HepG2 (cell line): ENCODE measurements at regions not wholly inside any gene's neighbourhood (a gene's known extent, or its start where the extent isn't known, plus 50 kb on each side); places are given as distances from the start of the nearest gene placed in this dataset.

Experiments used
- ATAC-seq: fragments of 200-7000 bp; cut with Tn5 transposase; 3 replicates; pipeline ENCODE4 v1.9.1; 2020; ENCODE audit warnings: mild to moderate bottlenecking, moderate library complexity
- BruUV-seq: library from RNA; stranded (reverse); fragments of 400-500 nt; replicated peaks from 2 replicates; lab custom pipeline; 2021; lab: Mats Ljungman, UMichigan
- CTCF ChIA-PET: fragments of 300-600 bp; formaldehyde crosslinking; extraction: SDS; loops from one replicate; lab custom pipeline; 2021; ENCODE audit warnings: low total read pairs, inconsistent platforms, low intra/inter-chr PET ratio; lab: Yijun Ruan, JAX
- POLR2A ChIA-PET: fragments of 350-600 bp; sonication (Branson Sonifier 250); formaldehyde crosslinking; loops from one replicate; lab custom pipeline; 2020; ENCODE audit warnings: antibody characterized with exemption, inconsistent platforms; lab: Yijun Ruan, JAX
- DNase-seq: peaks from one replicate; pipeline ENCODE4 v3.0.0-alpha.2; 2015; ENCODE audit warnings: low spot score
- FAIRE-seq: peaks from 3 replicates; lab custom pipeline; 2011; peaks lifted over from hg19 to GRCh38; lab: Jason Lieb, UNC
- H2AFZ ChIP-seq: one replicate; pipeline ENCODE4 v1.6.1; 2011; ENCODE audit warnings: low read length, inconsistent platforms
- H3K27ac ChIP-seq: fragments of 300-600 bp; 3 replicates; pipeline ENCODE4 v1.8.0; 2011; ENCODE audit warnings: mixed run types, mild to moderate bottlenecking, mixed read lengths, low read length, inconsistent platforms; ENCODE audit not compliant: insufficient read depth; ENCODE audit errors: extremely low read length
- H3K27me3 ChIP-seq, 2 experiments: fragments of 200-600 bp in 1 of 2; 2 replicates in 1 of 2; 3 replicates in 1 of 2; pipeline versions ENCODE4 v1.6.0 to v1.8.0; 2011; ENCODE audit warnings: low read length in 2 of 2, mild to moderate bottlenecking in 2 of 2, moderate library complexity in 2 of 2, inconsistent platforms in 1 of 2; ENCODE audit not compliant: insufficient read depth in 2 of 2, control insufficient read depth in 1 of 2
- H3K36me3 ChIP-seq, 2 experiments: fragments of 200-600 bp in 1 of 2; replicated peaks in 1 of 2; 2 replicates in 1 of 2; 3 replicates in 1 of 2; pipeline versions ENCODE4 v1.5.1 to v1.8.0; 2011; ENCODE audit warnings: low read length in 2 of 2, inconsistent platforms in 1 of 2; ENCODE audit not compliant: insufficient read depth in 2 of 2, control insufficient read depth in 1 of 2
- H3K4me1 ChIP-seq: 2 replicates; pipeline ENCODE4 v1.5.1; 2012; ENCODE audit warnings: low read length, inconsistent platforms; ENCODE audit not compliant: insufficient read depth
- H3K4me2 ChIP-seq: 2 replicates; pipeline ENCODE4 v1.6.0; 2011; ENCODE audit warnings: low read depth, low read length, inconsistent platforms
- H3K4me3 ChIP-seq, 3 experiments: fragments of 200-600 bp in 1 of 3; sonication (generic), shearing (Covaris generic) in 1 of 3; replicated peaks in 1 of 3; 2 replicates each; pipeline ENCODE4 v1.5.1; 2011 to 2016; ENCODE audit warnings: low read length in 3 of 3, inconsistent platforms in 2 of 3, low read depth in 2 of 3, mild to moderate bottlenecking in 2 of 3, control low read depth in 1 of 3, mixed read lengths in 1 of 3; ENCODE audit not compliant: insufficient read depth in 1 of 3
- H3K79me2 ChIP-seq: one replicate; pipeline ENCODE4 v1.6.1; 2011; ENCODE audit warnings: low read length, inconsistent platforms; ENCODE audit not compliant: insufficient read depth
- H3K9ac ChIP-seq: 2 replicates; pipeline ENCODE4 v1.6.0; 2011; ENCODE audit warnings: mild to moderate bottlenecking, low read depth, low read length, inconsistent platforms; ENCODE audit not compliant: insufficient read depth
- H3K9me3 ChIP-seq: 2 replicates; pipeline ENCODE4 v1.5.1; 2012; ENCODE audit warnings: mild to moderate bottlenecking, low read length
- H4K20me1 ChIP-seq: 2 replicates; pipeline ENCODE4 v1.6.0; 2011; ENCODE audit warnings: inconsistent platforms, mild to moderate bottlenecking, low read length, moderate library complexity; ENCODE audit not compliant: insufficient read depth
- ERF ChIP-seq: IDR thresholded peaks from 2 replicates; pipeline ENCODE4 v1.6.1; 2018; ENCODE audit warnings: missing biosample characterization, missing genetic modification reagents
- FOXJ3 ChIP-seq: sonication (generic); formaldehyde crosslinking; IDR thresholded peaks from 2 replicates; pipeline ENCODE4 v1.4.0; 2020; ENCODE audit warnings: missing genetic modification reagents, mild to moderate bottlenecking, borderline replicate concordance
- GATAD2A ChIP-seq: IDR thresholded peaks from 2 replicates; pipeline ENCODE4 v1.6.1; 2016
- GZF1 ChIP-seq: sonication (generic); formaldehyde crosslinking; IDR thresholded peaks from 2 replicates; pipeline ENCODE4 v1.5.1; 2020; ENCODE audit warnings: mild to moderate bottlenecking, missing genetic modification reagents
- HNF4G ChIP-seq, 2 experiments: sonication (generic) in 1 of 2; formaldehyde crosslinking in 1 of 2; IDR thresholded peaks; 2 replicates each; pipeline versions ENCODE4 v1.4.0 to v1.6.1; 2011 to 2020; ENCODE audit warnings: borderline replicate concordance in 2 of 2, low read depth in 2 of 2, mild to moderate bottlenecking in 2 of 2, low read length in 1 of 2, missing genetic modification reagents in 1 of 2, moderate library complexity in 1 of 2
- MATR3 ChIP-seq: sonication (generic); formaldehyde crosslinking; IDR thresholded peaks from 2 replicates; pipeline ENCODE4 v1.4.0; 2020; ENCODE audit warnings: missing genetic modification reagents
- MIER3 ChIP-seq: IDR thresholded peaks from 2 replicates; pipeline ENCODE4 v1.6.1; 2016; ENCODE audit warnings: missing compliant biosample characterization, borderline replicate concordance
- MYC ChIP-seq: sonication (generic); formaldehyde crosslinking; IDR thresholded peaks from 2 replicates; pipeline ENCODE4 v1.9.0; 2021; ENCODE audit warnings: missing genetic modification reagents, borderline replicate concordance
- NFRKB ChIP-seq: fragments of 450-650 bp; IDR thresholded peaks from 2 replicates; pipeline ENCODE4 v1.6.1; 2017
- PTBP1 ChIP-seq: fragments of 200-400 bp; formaldehyde crosslinking; IDR thresholded peaks from 2 replicates; pipeline ENCODE4 v1.6.1; 2018; ENCODE audit warnings: low read length, low read depth; ENCODE audit not compliant: poor library complexity, severe bottlenecking
- SP2 ChIP-seq: sonication (generic); formaldehyde crosslinking; IDR thresholded peaks from 2 replicates; pipeline ENCODE4 v1.5.1; 2020; ENCODE audit warnings: mild to moderate bottlenecking, missing genetic modification reagents
- TRIM24 ChIP-seq: sonication (generic); formaldehyde crosslinking; IDR thresholded peaks from 2 replicates; pipeline ENCODE4 v1.8.0; 2022; ENCODE audit warnings: mild to moderate bottlenecking, missing genetic modification reagents
- XBP1 ChIP-seq: sonication (generic); formaldehyde crosslinking; IDR thresholded peaks from 2 replicates; pipeline ENCODE4 v1.5.0; 2020; ENCODE audit warnings: missing genetic modification reagents
- ZNF816 ChIP-seq: sonication (generic); formaldehyde crosslinking; IDR thresholded peaks from 2 replicates; pipeline ENCODE4 v1.8.0; 2022; ENCODE audit warnings: missing genetic modification reagents, mild to moderate bottlenecking, borderline replicate concordance
- in situ Hi-C: cut with HindIII; loops from 2 replicates; pipeline ENCODE4 v1.10.0; 2017; ENCODE audit warnings: low pct_unique_long_range_greater_than_20kb; ENCODE audit not compliant: extremely low pct_ligation_motif_present
- intact Hi-C: fragments of 100-400 bp; cut with micrococcal nuclease; formaldehyde crosslinking; loops from one replicate; pipeline ENCODE4 v1.10.0; 2022; ENCODE audit not compliant: unreplicated experiment
- TF ChIP-seq, protein P1 (sequence below): sonication (generic); formaldehyde crosslinking; IDR thresholded peaks from 2 replicates; pipeline ENCODE4 v1.9.0; 2021; ENCODE audit warnings: missing genetic modification reagents, borderline replicate concordance

DNA sequence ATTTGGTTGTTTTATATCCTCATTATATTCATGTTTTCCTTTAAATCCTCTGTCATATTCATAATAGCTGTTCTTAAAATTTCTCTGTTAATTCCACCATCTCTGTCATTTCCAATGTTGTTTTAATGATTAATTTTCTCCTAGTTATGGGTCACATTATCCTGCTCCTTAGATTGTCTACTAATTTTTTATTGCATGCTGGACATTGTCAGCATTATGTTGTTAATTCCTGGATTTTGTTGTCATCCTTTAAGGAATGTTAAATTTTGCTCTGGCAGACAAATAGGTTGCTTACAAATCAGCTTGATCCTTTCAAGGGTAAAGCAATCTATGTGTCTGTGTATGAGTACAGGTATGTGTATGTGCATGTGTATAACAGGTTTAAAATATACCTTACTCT, 393.8 kb upstream of the POU3F1 start:
- POLR2A ChIA-PET, result no interaction called here
- no peak overlapping the region for H3K27ac ChIP-seq
- no peaks in the 10 kb centered on the region for H3K79me2 ChIP-seq
- H3K36me3 ChIP-seq, result no peaks in the 10 kb centered on the region
- no peaks in the 10 kb centered on the region for H3K4me1 ChIP-seq
- TF ChIP-seq TRIM24 (CRISPR knock-in tag), result no peak
- TF ChIP-seq, protein P1, sequence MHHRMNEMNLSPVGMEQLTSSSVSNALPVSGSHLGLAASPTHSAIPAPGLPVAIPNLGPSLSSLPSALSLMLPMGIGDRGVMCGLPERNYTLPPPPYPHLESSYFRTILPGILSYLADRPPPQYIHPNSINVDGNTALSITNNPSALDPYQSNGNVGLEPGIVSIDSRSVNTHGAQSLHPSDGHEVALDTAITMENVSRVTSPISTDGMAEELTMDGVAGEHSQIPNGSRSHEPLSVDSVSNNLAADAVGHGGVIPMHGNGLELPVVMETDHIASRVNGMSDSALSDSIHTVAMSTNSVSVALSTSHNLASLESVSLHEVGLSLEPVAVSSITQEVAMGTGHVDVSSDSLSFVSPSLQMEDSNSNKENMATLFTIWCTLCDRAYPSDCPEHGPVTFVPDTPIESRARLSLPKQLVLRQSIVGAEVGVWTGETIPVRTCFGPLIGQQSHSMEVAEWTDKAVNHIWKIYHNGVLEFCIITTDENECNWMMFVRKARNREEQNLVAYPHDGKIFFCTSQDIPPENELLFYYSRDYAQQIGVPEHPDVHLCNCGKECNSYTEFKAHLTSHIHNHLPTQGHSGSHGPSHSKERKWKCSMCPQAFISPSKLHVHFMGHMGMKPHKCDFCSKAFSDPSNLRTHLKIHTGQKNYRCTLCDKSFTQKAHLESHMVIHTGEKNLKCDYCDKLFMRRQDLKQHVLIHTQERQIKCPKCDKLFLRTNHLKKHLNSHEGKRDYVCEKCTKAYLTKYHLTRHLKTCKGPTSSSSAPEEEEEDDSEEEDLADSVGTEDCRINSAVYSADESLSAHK (CRISPR knock-in tag), result no peak
- TF ChIP-seq MIER3 (CRISPR knock-in tag), result no peak
- no peak for TF ChIP-seq MYC (CRISPR knock-in tag)
- no peak for TF ChIP-seq ZNF816 (CRISPR knock-in tag)
- TF ChIP-seq HNF4G (IDR thresholded peaks at IDR 0.05; ENCODE audit: borderline replicate concordance, low read depth, low read length), result no peak
- TF ChIP-seq HNF4G (CRISPR knock-in tag; IDR thresholded peaks at IDR 0.05; ENCODE audit: borderline replicate concordance, low read depth), result no peak
- no peak for TF ChIP-seq PTBP1
- TF ChIP-seq GZF1 (CRISPR knock-in tag), result no peak
- TF ChIP-seq SP2, result no peak
- TF ChIP-seq FOXJ3 (CRISPR knock-in tag), result no peak
- no peak for TF ChIP-seq NFRKB
- no peak for TF ChIP-seq XBP1
- TF ChIP-seq ERF (CRISPR knock-in tag), result no peak
- TF ChIP-seq MATR3 (CRISPR knock-in tag), result no peak
- TF ChIP-seq GATAD2A (CRISPR knock-in tag), result no peak
- TF ChIP-seq, all 625 proteins: peak for 0
- H4K20me1 ChIP-seq, result no peaks in the 10 kb centered on the region
- no peak for FAIRE-seq
- CTCF ChIA-PET, result no interaction called here
- H3K4me3 ChIP-seq, result no peak overlapping the region
- no peak for ATAC-seq
- DNase-seq, result no peak
- no peak overlapping the region for H3K4me2 ChIP-seq
- no peaks in the 10 kb centered on the region for H3K9me3 ChIP-seq
- BruUV-seq, result no TSS peak
- in situ Hi-C loops (no loop called here), intact Hi-C loops (no loop called here)
- H3K9ac ChIP-seq, result no peak overlapping the region
- H2AFZ ChIP-seq, result no peak overlapping the region
- peaks cover 0 to 10% of the 10 kb centered on the region in 2 experiments; a peak in 2 of 5 replicates for H3K27me3 ChIP-seq
